ENCODE measurements at regions not wholly inside any gene's neighbourhood (a gene's known extent, or its start where the extent isn't known, plus 50 kb on each side); places are given as distances from the start of the nearest gene placed in this dataset.

DNA sequence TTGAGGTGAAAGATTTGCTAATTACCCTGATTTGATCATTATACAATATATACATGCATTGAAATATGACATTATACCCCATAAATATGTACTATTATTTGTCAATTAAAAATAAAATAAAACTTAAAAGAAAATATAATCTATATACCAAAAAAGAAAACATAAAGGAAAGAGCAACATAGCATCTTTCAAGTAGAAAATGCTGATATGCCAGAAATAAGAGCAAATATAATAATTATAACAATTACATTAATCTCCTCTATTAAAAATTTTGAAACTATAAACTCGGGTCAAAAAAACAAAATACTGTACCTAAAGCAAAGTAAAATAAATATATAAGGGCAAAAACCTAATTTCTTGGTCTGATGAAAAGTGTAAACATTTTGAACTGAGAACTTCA is 209.3 kb upstream of the PDE1C start:
- no peak overlapping the region for H3K4me3 ChIP-seq (ENCODE audit: low read depth, low read length)
- DNase-seq (ENCODE audit: low read depth): no peak

DNA sequence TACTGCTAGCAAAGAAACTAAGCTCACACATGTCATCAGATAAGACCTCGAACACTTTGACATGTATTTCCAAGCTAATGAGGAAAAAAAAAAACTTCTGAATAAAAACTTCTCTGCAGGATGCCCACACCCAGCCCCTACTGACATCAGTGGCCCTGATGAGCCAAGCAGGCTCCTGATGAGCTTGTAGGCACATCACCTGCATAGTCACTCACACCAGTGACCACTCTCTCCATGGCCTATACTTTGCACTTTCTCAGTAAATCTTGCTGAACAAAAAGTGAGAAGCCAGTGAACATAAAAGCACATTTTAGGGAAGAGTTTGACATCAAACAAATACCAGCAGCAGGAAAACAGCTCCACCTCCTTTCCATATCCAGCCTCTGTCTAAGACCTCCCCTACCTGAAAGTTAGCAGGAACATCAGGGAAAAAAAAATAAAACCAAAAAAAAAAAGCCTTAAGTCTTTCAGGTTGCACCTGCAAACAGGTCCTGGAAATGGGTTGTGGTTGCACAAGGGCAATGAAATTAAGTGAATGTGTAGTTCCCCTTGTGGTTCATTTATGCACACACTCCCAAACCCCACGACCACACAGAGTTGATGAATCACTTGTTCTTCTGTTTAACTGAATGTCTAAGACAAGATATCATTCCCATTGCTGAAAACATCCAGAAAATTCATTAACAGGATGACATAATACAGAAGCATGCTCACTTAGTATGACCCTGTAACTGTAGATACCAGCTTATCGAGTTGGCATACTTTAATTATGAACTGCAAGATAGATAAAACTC is 205.2 kb upstream of the PDE1C start:
- DNase-seq (ENCODE audit: low read depth): no peak
- no peak overlapping the region for H3K4me3 ChIP-seq (ENCODE audit: low read depth, low read length)

DNA sequence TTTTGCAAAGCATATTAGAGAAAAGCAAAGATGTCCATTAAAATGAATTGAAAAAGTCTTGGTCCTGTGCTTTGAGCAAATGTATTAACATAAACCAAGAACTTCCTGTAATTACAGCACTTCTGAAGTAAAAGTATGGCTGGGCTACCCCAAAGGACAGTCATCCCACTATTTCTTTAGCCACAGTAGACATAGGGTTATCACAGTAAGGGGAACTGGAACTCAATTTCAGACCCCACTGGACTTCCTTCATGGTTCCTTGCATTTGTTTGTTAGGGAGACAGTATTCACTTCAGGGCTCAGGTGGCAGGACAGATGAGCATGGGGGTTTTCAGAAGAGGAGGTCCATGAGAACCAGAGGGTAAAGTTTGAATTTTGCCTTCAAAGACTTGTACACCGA is 203.1 kb upstream of the PDE1C start:
- DNase-seq (ENCODE audit: low read depth): no peak
- H3K4me3 ChIP-seq (ENCODE audit: low read depth, low read length): no peak overlapping the region

DNA sequence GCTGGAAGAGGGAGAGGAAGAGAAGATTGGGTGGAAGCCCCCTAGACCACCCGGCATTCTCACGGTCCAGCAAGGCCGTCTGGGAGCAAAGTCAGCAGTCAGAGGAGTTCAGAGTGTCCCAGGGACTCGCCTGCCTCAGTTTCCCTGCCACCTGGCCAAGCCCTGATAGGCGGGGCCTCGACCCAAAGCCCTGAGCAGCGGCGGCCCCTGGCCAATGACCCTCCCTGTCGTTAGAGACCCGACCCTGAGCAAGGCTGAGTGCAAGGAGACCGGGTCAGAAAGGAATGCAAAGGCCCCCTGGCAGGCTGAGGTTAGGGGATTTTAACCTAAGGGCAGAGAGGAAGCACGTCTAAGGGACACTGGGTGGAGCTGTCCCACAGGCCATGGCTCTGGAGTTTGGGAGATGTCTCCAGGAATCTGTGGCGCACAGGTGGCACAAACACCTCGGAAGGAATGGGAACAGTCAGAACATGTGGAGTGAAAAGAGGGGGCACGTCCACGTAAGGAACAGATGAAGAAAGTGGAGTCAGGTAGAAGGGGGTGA is 196.8 kb upstream of the PDE1C start:
- DNase-seq (ENCODE audit: low read depth): no peak
- no peak overlapping the region for H3K4me3 ChIP-seq (ENCODE audit: low read depth, low read length)

DNA sequence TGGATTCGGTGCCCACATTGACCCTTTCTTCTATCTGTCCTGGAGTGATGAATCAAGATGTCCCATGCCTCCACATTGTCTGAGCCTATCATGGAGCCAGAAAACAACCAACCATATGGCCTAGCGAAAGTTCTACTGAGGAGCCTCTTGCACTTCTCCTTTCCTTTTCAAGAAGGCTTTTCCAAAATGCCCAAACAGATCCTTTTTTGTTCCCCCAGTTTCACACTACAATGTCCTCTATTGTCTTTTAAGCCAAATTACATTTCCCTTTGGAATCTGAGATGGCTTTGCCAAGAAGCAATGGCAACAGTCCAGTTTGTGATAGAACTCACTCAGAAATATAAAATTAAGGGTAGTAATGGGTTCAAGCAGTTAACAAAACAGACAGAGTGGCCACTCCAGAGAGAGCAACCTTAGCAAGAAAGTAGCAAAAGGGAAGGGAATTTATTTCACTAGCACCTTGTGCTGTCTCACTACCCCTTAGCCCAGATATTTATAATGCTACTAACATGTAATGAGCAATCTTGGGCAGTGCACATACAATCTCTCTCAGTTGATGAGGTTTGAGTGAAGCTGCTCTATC is 194.6 kb upstream of the PDE1C start:
- DNase-seq (ENCODE audit: low read depth): no peak
- H3K4me3 ChIP-seq (ENCODE audit: low read depth, low read length): no peak overlapping the region

DNA sequence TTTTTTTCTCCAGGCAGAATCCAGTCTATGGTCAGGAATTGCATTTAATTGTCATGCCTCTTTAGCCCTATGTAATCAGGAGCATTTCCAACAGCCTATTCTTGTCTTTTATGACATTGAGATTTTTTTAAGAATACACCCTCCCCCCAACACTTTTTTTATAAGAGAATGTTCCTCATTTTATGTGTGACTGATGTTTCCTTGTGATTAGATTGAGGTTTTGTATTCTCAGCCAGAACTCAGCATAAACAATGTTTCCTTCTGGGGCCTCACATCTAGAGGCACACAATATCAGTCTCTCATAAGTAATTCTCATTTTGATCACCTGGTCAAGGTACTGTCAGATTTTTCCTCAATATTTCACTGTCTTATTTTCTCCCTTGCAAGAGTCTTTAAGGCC is 193.4 kb upstream of the PDE1C start:
- no peak overlapping the region for H3K4me3 ChIP-seq (ENCODE audit: low read depth, low read length)
- no peak for DNase-seq (ENCODE audit: low read depth)

- DNase-seq (ENCODE audit: low read depth): no peak
- H3K4me3 ChIP-seq (ENCODE audit: low read depth, low read length): no peak overlapping the region
These were observed 192.1 kb upstream of the PDE1C start for GRCh38 chr7:32262315-32262714.

GRCh38 chr7:32259931-32260596 is 189.9 kb upstream of the PDE1C start:
- no peak for DNase-seq (ENCODE audit: low read depth)
- no peak overlapping the region for H3K4me3 ChIP-seq (ENCODE audit: low read depth, low read length)

GRCh38 chr7:32258265-32258664 is 188.1 kb upstream of the PDE1C start:
- DNase-seq (ENCODE audit: low read depth): no peak
- H3K4me3 ChIP-seq (ENCODE audit: low read depth, low read length): no peak overlapping the region

GRCh38 chr7:32257621-32258020 is 187.4 kb upstream of the PDE1C start:
- H3K4me3 ChIP-seq (ENCODE audit: low read depth, low read length): no peak overlapping the region
- DNase-seq (ENCODE audit: low read depth): no peak

GRCh38 chr7:32256811-32257210 is 186.6 kb upstream of the PDE1C start:
- H3K4me3 ChIP-seq (ENCODE audit: low read depth, low read length): no peak overlapping the region
- DNase-seq (ENCODE audit: low read depth): no peak

GRCh38 chr7:32256376-32256775 is 186.2 kb upstream of the PDE1C start:
- no peak overlapping the region for H3K4me3 ChIP-seq (ENCODE audit: low read depth, low read length)
- DNase-seq (ENCODE audit: low read depth): no peak

GRCh38 chr7:32255036-32255435 is 184.8 kb upstream of the PDE1C start:
- DNase-seq (ENCODE audit: low read depth): no peak
- H3K4me3 ChIP-seq (ENCODE audit: low read depth, low read length): no peak overlapping the region

DNA sequence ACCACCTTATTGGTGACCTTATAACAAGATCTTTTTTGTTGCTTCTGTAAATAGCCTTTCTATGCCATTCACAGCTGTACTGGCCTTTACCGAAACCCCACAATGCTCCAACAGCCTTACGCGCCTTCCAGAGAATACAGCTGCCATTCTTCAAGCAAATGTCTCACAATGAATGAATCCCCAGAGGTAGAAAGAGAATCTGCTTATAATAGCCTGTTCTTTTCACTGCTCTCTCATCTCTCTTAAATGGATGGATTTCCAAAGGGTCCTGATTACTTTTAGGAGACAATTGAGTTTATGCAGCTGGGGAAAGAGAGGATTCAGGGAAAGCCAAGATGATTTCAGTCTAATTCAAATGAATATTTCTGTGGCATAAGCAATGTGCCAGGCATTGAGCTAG is 183.1 kb upstream of the PDE1C start:
- no peak for DNase-seq (ENCODE audit: low read depth)
- no peak overlapping the region for H3K4me3 ChIP-seq (ENCODE audit: low read depth, low read length)

DNA sequence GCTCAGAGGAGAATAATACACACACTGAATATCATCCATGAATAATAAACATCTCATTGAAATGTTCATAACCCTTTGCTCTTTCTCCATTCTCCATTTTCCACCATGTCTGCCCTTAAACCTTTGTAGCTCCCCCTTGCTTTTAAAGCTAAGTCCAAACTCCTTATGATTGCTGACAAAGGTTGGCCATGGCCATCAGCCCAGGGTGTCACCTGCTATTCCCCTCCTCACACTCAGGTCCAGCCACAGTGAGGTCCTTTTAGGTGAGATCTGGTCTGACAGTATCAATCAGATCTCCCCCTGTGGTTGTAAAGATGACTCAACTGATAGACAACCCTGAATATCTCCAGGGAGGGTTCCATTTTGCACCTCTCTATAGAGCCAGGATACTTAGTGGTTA is 181.5 kb upstream of the PDE1C start:
- H3K4me3 ChIP-seq (ENCODE audit: low read depth, low read length): no peak overlapping the region
- DNase-seq (ENCODE audit: low read depth): no peak

DNA sequence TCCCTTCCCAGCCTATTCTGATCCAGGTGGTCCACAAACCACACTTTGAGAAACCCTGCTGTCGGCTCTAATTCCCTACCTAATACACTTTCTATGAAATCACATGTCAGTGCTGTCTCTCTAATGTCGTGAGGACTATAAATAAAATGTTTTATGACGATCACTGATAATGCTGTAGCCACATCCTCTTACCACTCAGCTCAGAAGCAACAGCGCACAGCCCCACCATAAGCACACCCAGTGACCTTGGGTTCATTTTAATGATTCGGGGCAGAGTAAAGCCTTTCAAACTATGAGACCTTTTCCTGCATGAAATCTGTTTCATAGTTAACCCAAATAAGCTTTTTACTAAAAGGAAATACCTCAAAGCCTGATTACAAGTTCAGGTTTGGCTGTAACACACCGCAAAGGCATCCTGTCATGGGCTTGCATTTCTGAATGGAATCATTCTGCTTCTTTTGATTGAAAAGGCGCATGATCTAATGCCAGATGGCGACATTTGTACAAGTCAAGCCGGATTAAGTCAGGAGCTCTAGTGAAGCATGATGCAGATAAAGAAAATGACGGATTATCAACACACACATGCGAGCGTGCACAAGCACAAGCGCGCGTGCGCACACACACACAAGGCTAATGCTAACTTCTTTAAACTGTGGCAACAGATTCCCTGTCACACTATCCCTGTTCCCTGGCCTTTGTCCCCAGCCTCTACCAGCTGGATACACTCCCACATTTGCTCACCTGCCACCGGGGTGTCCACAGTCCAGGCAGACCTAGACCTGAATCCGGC is 180.5 kb upstream of the PDE1C start:
- no peak overlapping the region for H3K4me3 ChIP-seq (ENCODE audit: low read depth, low read length)
- DNase-seq (ENCODE audit: low read depth): no peak

DNA sequence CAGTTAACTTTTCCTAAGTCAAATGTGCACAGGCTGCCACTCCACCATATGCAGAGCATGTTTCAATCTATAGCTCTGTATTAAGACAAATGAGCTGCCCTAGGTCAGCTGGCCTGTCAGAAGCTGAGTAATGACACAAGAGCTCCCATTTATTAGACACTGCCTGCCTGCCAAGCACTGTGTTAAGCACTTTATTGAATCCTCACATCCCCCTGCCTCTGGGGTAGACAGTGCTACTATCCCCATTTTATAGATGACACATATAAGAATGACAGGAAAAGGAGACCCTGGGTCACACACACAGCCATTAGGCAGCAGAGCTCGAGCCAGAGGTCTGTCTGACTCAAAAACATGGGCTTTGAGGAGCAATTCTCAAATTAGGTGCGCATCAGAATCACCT is 179.8 kb upstream of the PDE1C start:
- no peak for DNase-seq (ENCODE audit: low read depth)
- no peak overlapping the region for H3K4me3 ChIP-seq (ENCODE audit: low read depth, low read length)

DNA sequence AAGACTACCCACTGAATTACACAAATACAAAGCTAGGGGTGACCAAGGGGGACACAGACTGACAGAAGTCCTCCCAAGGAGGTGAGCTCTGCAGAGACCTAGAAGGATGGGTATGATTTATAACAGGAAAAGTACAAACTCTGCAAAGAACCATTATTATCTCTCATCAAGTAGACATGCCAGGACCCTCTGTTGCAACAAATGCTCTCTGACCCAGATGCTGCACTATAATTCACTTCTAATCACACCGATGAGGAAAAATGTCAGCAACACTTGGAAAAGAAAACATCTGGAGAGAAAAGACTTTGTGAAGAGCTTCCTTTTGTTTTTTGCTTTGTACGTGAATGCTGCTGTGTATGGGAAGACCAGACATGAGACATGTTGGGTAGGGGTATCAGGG is 178.3 kb upstream of the PDE1C start:
- DNase-seq (ENCODE audit: low read depth): no peak
- no peak overlapping the region for H3K4me3 ChIP-seq (ENCODE audit: low read depth, low read length)

DNA sequence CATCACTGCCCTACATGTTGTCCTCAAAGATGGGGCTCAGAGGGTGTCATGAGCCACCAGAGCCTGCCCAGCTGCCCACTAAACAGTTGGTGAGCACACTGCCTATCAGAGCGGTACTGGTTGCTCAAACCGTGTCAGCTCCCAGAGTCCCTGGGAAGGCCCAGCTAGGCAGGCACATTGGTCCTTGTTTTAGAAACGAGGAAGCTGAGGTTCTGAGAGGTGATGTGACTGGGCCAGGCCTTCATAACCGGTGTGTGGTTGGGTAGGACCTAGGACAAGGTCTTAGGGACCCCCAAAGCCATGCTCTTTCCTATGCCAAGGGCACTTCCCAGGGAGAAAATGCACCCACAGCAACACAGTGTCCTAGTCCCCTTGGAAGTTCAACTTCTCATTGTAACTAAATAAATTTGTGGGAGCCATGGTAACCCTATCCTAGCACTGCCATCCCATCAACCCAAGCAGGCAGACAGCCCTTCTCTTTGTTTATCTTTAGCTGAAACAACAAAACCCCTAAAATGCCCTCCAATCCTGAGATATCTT is 174.7 kb upstream of the PDE1C start:
- DNase-seq (ENCODE audit: low read depth): no peak
- H3K4me3 ChIP-seq (ENCODE audit: low read depth, low read length): no peak overlapping the region
